Uterus (tissue), 2 donors: ENCODE measurements at regions not wholly inside any gene's neighbourhood (a gene's known extent, or its start where the extent isn't known, plus 50 kb on each side); places are given as distances from the start of the nearest gene placed in this dataset.

Experiments
- CTCF ChIP-seq, 4 experiments: fragments of 200-600 bp in 2 of 4; fragments of 450-650 bp in 2 of 4; sonication (generic) in 2 of 4; IDR thresholded peaks; one replicate each; pipeline ENCODE4 v1.5.1; 2016 to 2019; ENCODE audit warnings: antibody characterized with exemption in 4 of 4, mild to moderate bottlenecking in 2 of 4, moderate library complexity in 1 of 4
- POLR2A ChIP-seq, 2 donors: fragments of 450-650 bp; IDR thresholded peaks; one replicate each; pipeline ENCODE4 v1.6.1; 2016; ENCODE audit warnings: antibody characterized with exemption in 2 of 2, mild to moderate bottlenecking in 1 of 2, moderate library complexity in 1 of 2

GRCh38 chr21:31537872-31538576 is 121.5 kb upstream of the SOD1 start:
- no peak for TF ChIP-seq POLR2A (IDR thresholded peaks at IDR 0.05)
- no peak for TF ChIP-seq CTCF (IDR thresholded peaks at IDR 0.05)
